Karpas-422 (cell line): ENCODE measurements at regions not wholly inside any gene's neighbourhood (a gene's known extent, or its start where the extent isn't known, plus 50 kb on each side); places are given as distances from the start of the nearest gene placed in this dataset.

Experiments used
- DNase-seq: peaks from one replicate; pipeline ENCODE4 v3.0.0-alpha.2; 2015
- H2AFZ ChIP-seq: fragments of 200-600 bp; sonication (generic); 2 replicates; pipeline ENCODE4 v1.6.1; 2014; ENCODE audit warnings: antibody characterized with exemption, low read length, mixed read lengths
- H3K27ac ChIP-seq: fragments of 200-600 bp; sonication (generic); 2 replicates; pipeline ENCODE4 v1.5.1; 2014; ENCODE audit warnings: mild to moderate bottlenecking, low read length, moderate library complexity
- H3K27me3 ChIP-seq: fragments of 200-600 bp; sonication (generic); 2 replicates; pipeline ENCODE4 v1.6.1; 2014; ENCODE audit warnings: low read length, mixed read lengths
- H3K36me3 ChIP-seq: fragments of 200-600 bp; sonication (generic); 2 replicates; pipeline ENCODE4 v1.6.1; 2014; ENCODE audit warnings: low read length, mixed read lengths; ENCODE audit not compliant: insufficient read depth
- H3K4me1 ChIP-seq: fragments of 200-600 bp; sonication (generic); 2 replicates; pipeline ENCODE4 v1.6.1; 2014; ENCODE audit warnings: mild to moderate bottlenecking, low read length, mixed read lengths
- H3K4me2 ChIP-seq: fragments of 200-600 bp; sonication (generic); 2 replicates; pipeline ENCODE4 v1.6.1; 2014; ENCODE audit warnings: low read length, low read depth, mild to moderate bottlenecking; ENCODE audit not compliant: poor library complexity, severe bottlenecking
- H3K4me3 ChIP-seq: fragments of 200-600 bp; sonication (generic); 2 replicates; pipeline ENCODE4 v1.5.1; 2014; ENCODE audit warnings: mild to moderate bottlenecking, antibody characterized with exemption, low read length, mixed read lengths
- H3K79me2 ChIP-seq: fragments of 200-600 bp; sonication (generic); 2 replicates; pipeline ENCODE4 v1.6.1; 2014; ENCODE audit warnings: mild to moderate bottlenecking, low read length, mixed read lengths
- H3K9ac ChIP-seq: fragments of 200-600 bp; sonication (generic); 2 replicates; pipeline ENCODE4 v1.6.0; 2014; ENCODE audit warnings: low read length
- H3K9me2 ChIP-seq: fragments of 200-600 bp; sonication (generic), shearing (Covaris generic); replicated peaks from 2 replicates; pipeline ENCODE4 v1.6.0; 2014; ENCODE audit warnings: mild to moderate bottlenecking, low read length, moderate library complexity; ENCODE audit not compliant: insufficient read depth
- H3K9me3 ChIP-seq: fragments of 300-700, 200-600 bp; sonication (generic); 2 replicates; pipeline ENCODE4 v1.6.1; 2014; ENCODE audit warnings: low read length, mixed read lengths
- H4K20me1 ChIP-seq: fragments of 200-600 bp; sonication (generic); 2 replicates; pipeline ENCODE4 v1.6.1; 2014; ENCODE audit warnings: mild to moderate bottlenecking, antibody characterized with exemption, low read length, low read depth; ENCODE audit not compliant: insufficient read depth

DNA sequence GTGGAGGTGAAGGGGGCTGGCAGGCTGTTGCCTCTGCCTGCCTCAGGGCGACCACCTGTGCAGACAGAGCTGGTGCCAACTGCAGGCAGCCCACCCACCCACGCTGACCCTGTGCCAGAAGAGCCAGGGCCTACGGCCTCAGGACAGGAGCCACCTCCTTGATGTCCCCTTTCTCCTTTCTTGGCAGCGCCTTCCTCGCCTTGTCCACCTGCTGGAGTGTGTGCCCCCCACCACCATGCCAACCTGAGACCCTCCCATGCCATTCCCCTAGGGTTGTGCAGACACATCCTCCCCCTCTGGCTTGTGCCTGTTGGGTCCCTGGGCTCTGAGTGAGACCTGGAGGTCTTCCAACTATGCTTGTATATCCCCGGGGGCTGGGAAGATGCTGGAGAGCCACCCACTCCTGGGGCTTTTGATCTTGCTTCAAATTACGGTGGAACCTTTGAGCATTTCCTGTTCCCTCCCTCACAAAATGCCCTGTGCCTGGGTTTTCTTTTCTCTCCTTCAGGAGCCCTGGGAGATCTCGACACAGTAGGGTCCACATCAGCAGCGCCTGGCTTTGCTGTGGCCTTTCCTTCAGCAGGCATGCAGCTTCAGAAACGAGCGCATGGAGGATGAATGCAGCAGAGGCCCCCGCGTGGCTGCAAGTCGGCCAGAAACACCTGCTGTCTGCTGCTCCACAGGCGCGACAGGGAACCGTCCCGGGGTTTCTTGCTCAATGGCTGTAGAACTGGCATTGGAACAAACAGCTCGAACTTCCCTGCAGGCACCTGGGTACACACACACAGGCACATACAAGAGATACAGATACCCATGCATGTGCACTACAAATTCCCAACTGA lies 65.9 kb upstream of the SH3RF3 start:
- H3K9me2 ChIP-seq: no peaks in the 10 kb centered on the region
- no peak for DNase-seq
- H3K4me1 ChIP-seq: no peaks in the 10 kb centered on the region
- no peak overlapping the region for H3K4me2 ChIP-seq
- no peaks in the 10 kb centered on the region for H3K9me3 ChIP-seq
- no peaks in the 10 kb centered on the region for H3K36me3 ChIP-seq
- H3K27ac ChIP-seq: no peak overlapping the region
- no peaks in the 10 kb centered on the region for H3K27me3 ChIP-seq
- H3K9ac ChIP-seq: no peak overlapping the region
- no peak overlapping the region for H2AFZ ChIP-seq
- H3K79me2 ChIP-seq: no peaks in the 10 kb centered on the region
- H3K4me3 ChIP-seq: no peak overlapping the region
- no peaks in the 10 kb centered on the region for H4K20me1 ChIP-seq

DNA sequence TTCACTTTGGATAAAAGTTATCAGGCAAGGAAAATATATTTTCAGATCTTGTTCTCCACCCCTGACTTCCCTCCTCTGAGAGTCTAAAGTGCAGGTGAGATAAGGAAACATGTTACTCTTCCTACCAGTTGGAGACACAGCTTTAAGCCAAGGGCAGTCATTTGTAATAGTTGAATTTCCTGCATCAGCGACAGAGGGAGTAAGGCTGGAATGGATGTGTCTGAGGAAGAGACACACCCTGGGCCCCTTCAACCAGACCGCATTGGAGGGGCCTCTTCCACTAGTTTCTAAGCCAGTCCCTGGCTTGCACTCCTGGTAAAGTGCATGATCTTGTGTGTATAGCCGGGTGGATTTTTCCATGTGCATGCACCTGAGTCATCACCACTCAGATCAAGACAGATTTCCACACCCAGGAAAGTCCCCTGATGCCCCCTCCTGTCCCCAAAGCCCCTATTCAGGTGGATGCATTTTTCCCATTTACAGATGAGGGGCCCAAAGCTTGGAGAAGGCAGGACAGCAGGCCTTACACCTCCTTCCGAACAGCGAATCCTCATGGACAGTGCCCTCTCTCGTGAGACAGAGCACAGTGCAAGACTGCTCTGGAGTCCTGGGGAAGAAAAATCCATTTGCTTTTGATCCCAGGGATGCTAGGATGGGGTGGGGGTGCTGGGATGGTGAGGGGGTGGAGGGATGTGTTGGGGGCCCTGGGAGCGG lies 66.7 kb upstream of the SH3RF3 start:
- no peaks in the 10 kb centered on the region for H3K27me3 ChIP-seq
- no peak overlapping the region for H3K4me3 ChIP-seq
- no peaks in the 10 kb centered on the region for H3K4me1 ChIP-seq
- no peaks in the 10 kb centered on the region for H3K36me3 ChIP-seq
- no peak overlapping the region for H3K4me2 ChIP-seq
- no peak overlapping the region for H3K9ac ChIP-seq
- DNase-seq: peak; percentile 12
- no peak overlapping the region for H2AFZ ChIP-seq
- no peaks in the 10 kb centered on the region for H4K20me1 ChIP-seq
- no peaks in the 10 kb centered on the region for H3K79me2 ChIP-seq
- no peak overlapping the region for H3K27ac ChIP-seq
- H3K9me3 ChIP-seq: no peaks in the 10 kb centered on the region
- H3K9me2 ChIP-seq: no peaks in the 10 kb centered on the region

DNA sequence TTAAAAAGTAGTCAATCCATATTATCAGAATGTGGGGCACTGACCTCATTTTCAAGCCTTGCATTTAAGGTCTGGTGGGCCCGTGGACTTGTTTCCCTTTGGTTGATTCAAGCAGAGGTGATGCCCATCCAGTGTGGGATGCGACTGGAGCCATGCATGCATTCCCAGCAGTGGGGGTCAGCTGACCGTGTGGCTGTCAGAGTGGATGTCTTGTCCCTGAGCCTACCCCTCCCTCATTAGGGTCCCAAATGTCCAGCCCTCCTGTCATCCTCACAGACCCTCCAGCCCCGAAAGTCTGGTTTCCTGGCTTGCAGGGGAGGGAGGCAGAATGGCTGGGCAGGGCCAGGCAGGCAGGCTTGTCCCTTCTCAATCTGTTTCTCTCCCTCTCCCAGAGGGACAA lies 67.3 kb upstream of the SH3RF3 start:
- Histone ChIP-seq H3K79me2 (no peaks in the 10 kb centered on the region), H3K9ac (no peak overlapping the region), H3K4me3 (no peak overlapping the region), H3K9me2 (no peaks in the 10 kb centered on the region), H3K4me2 (no peak overlapping the region), H3K27ac (no peak overlapping the region), H3K36me3 (no peaks in the 10 kb centered on the region), H4K20me1 (no peaks in the 10 kb centered on the region), H3K9me3 (no peaks in the 10 kb centered on the region), H2AFZ (no peak overlapping the region), H3K4me1 (0 out of 2 replicates have a peak, but pooled peaks cover 3% of the 10 kb centered on the region), H3K27me3 (no peaks in the 10 kb centered on the region)
- no peak for DNase-seq

DNA sequence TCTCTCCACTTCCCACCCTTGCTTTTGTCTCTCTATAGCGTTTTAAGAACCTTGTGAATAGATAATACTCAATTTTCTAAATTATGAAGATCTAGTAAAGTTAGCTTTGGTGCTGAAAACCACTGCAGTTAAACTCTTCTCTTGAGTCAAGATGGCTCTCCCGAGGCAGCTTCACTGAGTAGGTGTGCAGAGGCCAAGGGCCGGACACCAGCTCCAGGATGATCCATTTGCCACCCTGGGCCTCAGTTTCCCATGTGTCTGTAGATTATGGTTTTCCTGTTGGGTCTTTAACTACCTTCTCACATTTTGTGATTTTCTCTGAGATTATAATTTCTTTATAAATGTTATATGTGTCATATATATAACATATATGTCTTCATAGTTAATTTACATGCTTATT lies 68.5 kb upstream of the SH3RF3 start:
- H3K4me3 ChIP-seq: no peak overlapping the region
- no peaks in the 10 kb centered on the region for H3K9me2 ChIP-seq
- peak; percentile 20 for DNase-seq
- H3K27me3 ChIP-seq: no peaks in the 10 kb centered on the region
- H2AFZ ChIP-seq: no peak overlapping the region
- H3K9ac ChIP-seq: no peak overlapping the region
- no peaks in the 10 kb centered on the region for H3K9me3 ChIP-seq
- no peaks in the 10 kb centered on the region for H3K36me3 ChIP-seq
- H3K79me2 ChIP-seq: no peaks in the 10 kb centered on the region
- H4K20me1 ChIP-seq: no peaks in the 10 kb centered on the region
- no peak overlapping the region for H3K4me2 ChIP-seq
- no peak overlapping the region for H3K27ac ChIP-seq
- 0 out of 2 replicates have a peak, but pooled peaks cover 3% of the 10 kb centered on the region for H3K4me1 ChIP-seq

DNA sequence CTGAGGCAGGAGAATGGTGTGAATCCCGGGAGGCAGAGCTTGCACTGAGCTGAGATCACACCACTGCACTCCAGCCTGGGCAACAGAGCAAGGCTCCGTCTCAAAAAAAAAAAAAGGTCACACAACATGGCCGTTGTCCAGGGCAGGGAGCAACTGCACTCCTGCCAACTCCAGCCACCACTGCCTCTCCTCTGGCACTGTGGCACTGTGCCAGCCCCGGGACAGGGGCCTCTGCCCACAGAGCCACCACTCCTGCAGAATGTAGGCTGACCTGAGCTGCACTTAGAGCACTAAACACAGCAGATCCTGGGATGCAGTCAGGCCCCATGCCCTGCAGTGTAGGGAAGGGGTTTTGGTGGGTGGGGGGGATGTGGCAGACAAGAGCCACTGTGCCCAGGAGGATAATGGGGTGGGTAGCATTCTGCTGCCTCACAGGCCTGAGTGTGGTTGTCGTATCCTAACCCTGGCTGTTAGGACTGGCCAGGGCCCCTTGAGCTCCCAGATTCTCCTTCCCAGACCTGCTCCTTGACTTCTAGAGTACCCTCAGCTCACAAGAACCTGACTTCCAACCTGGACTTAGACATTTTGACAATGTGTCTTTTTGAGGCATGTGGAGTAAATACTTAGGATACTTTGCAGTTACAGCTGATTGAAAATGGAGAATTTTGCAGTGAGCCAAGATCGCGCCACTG lies 69.4 kb upstream of the SH3RF3 start:
- H3K79me2 ChIP-seq: no peaks in the 10 kb centered on the region
- 0 out of 2 replicates have a peak, but pooled peaks cover 3% of the 10 kb centered on the region for H3K4me1 ChIP-seq
- H3K9ac ChIP-seq: no peak overlapping the region
- DNase-seq: peak; percentile 23
- H3K4me3 ChIP-seq: no peak overlapping the region
- H4K20me1 ChIP-seq: no peaks in the 10 kb centered on the region
- no peak overlapping the region for H3K27ac ChIP-seq
- H2AFZ ChIP-seq: no peak overlapping the region
- no peaks in the 10 kb centered on the region for H3K9me3 ChIP-seq
- H3K4me2 ChIP-seq: no peak overlapping the region
- no peaks in the 10 kb centered on the region for H3K9me2 ChIP-seq
- H3K36me3 ChIP-seq: no peaks in the 10 kb centered on the region
- H3K27me3 ChIP-seq: no peaks in the 10 kb centered on the region

DNA sequence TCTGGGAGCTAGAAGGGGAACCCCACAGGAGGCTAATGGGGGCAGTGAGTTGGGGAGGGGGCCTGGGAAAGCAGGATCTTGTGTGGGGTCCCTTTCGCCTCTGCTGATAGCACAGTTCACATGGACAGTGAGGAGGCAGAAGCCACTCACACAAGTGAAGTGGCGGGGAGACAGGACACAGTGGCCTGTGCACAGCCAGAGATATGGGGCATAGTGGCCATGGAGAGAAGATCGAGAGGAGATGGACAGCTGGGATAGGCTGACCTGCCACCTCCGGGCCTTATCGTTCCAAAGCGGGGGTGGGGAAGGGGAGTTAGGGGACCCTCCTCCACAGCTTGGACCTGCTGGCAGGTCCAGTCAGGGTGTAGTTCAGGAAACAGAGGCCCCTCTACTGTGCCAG lies 69.8 kb upstream of the EDAR start:
- H3K9me3 ChIP-seq: no peaks in the 10 kb centered on the region
- H3K27ac ChIP-seq: no peak overlapping the region
- H4K20me1 ChIP-seq: no peaks in the 10 kb centered on the region
- H3K36me3 ChIP-seq: no peaks in the 10 kb centered on the region
- no peak for DNase-seq
- no peaks in the 10 kb centered on the region for H3K79me2 ChIP-seq
- H3K27me3 ChIP-seq: no peaks in the 10 kb centered on the region
- H3K4me2 ChIP-seq: no peak overlapping the region
- H2AFZ ChIP-seq: no peak overlapping the region
- 0 out of 2 replicates have a peak, but pooled peaks cover 3% of the 10 kb centered on the region for H3K4me1 ChIP-seq
- no peak overlapping the region for H3K9ac ChIP-seq
- H3K9me2 ChIP-seq: no peaks in the 10 kb centered on the region
- H3K4me3 ChIP-seq: no peak overlapping the region

DNA sequence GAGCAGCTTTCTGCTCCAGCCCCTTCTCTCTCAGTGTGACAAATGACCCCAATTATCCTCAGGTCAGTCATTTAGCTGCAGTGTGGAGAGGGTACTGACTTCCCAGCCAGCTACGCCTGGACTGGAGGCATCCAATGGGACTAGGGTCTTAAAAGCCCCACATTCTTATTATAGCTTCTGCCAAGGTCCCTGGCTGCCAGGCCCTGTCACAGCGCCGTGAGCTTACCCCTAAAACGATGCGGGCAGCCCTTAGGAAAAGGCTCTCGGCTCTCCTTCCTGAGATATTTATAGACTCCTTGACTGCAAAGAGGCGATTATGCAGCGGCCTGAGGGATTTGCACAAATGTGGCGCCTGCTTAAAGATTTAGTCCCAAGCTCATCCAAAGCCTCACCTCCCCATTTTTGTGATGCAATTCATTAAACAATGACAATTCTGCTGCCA lies 69.2 kb upstream of the EDAR start:
- no peaks in the 10 kb centered on the region for H3K9me2 ChIP-seq
- H2AFZ ChIP-seq: no peak overlapping the region
- 0 out of 2 replicates have a peak, but pooled peaks cover 3% of the 10 kb centered on the region for H3K4me1 ChIP-seq
- no peak overlapping the region for H3K4me2 ChIP-seq
- no peaks in the 10 kb centered on the region for H4K20me1 ChIP-seq
- H3K27ac ChIP-seq: no peak overlapping the region
- DNase-seq: no peak
- no peaks in the 10 kb centered on the region for H3K27me3 ChIP-seq
- H3K9me3 ChIP-seq: no peaks in the 10 kb centered on the region
- no peaks in the 10 kb centered on the region for H3K36me3 ChIP-seq
- H3K4me3 ChIP-seq: no peak overlapping the region
- no peaks in the 10 kb centered on the region for H3K79me2 ChIP-seq
- H3K9ac ChIP-seq: no peak overlapping the region

DNA sequence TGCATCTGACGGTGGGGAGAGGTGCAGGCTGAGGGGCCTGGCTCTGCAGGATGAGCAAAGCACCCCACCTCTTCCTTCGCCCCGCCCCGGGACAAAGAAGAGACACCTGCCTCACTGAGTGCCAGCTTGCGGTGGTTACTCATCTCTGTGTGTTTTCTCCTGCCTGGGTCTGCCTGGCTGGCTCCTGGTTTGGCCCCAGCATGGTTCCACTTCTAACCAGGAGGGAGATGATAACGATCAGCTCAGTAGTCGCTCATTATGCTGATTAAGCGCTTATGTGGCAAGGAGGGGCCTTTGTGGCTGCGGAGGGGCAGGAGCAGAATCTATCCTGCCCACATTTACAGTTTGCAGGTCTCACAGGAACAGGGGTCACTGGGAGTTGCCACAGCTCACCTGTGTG lies 68.7 kb upstream of the EDAR start:
- H3K27ac ChIP-seq: no peak overlapping the region
- no peaks in the 10 kb centered on the region for H3K79me2 ChIP-seq
- no peak overlapping the region for H2AFZ ChIP-seq
- no peak overlapping the region for H3K4me3 ChIP-seq
- no peaks in the 10 kb centered on the region for H3K9me3 ChIP-seq
- H3K27me3 ChIP-seq: no peaks in the 10 kb centered on the region
- 0 out of 2 replicates have a peak, but pooled peaks cover 3% of the 10 kb centered on the region for H3K4me1 ChIP-seq
- no peaks in the 10 kb centered on the region for H3K9me2 ChIP-seq
- H4K20me1 ChIP-seq: no peaks in the 10 kb centered on the region
- no peak for DNase-seq
- H3K36me3 ChIP-seq: no peaks in the 10 kb centered on the region
- no peak overlapping the region for H3K4me2 ChIP-seq
- no peak overlapping the region for H3K9ac ChIP-seq
